Liver (tissue), 8 donors: ENCODE measurements at regions not wholly inside any gene's neighbourhood (a gene's known extent, or its start where the extent isn't known, plus 50 kb on each side); places are given as distances from the start of the nearest gene placed in this dataset.
A peak's percentile ranks its signal among the peaks of the same experiment; 100 is the strongest.

Experiments
- DNase-seq: peaks from one replicate; pipeline ENCODE4 v3.0.0-alpha.2; 2017; ENCODE audit warnings: low spot score
- H3K27ac ChIP-seq, 2 donors: one replicate each; pipeline ENCODE4 v1.7.0; 2013; ENCODE audit warnings: inconsistent platforms in 2 of 2, low read length in 2 of 2, control low read depth in 1 of 2, low read depth in 1 of 2, mild to moderate bottlenecking in 1 of 2
- H3K27me3 ChIP-seq, 4 donors: one replicate each; pipeline versions ENCODE4 v1.6.1 to v1.7.0; 2013; ENCODE audit warnings: low read length in 3 of 4, inconsistent platforms in 1 of 4, mild to moderate bottlenecking in 1 of 4, moderate library complexity in 1 of 4; ENCODE audit not compliant: control insufficient read depth in 4 of 4, insufficient read depth in 4 of 4
- H3K36me3 ChIP-seq, 4 donors: one replicate each; pipeline versions ENCODE4 v1.6.1 to v1.7.0; 2013; ENCODE audit warnings: low read length in 3 of 4, mild to moderate bottlenecking in 3 of 4, low read depth in 1 of 4, moderate library complexity in 1 of 4; ENCODE audit not compliant: control insufficient read depth in 4 of 4, insufficient read depth in 3 of 4
- H3K4me1 ChIP-seq, 4 donors: one replicate each; pipeline versions ENCODE4 v1.6.1 to v1.7.0; 2013; ENCODE audit warnings: low read length in 3 of 4, mild to moderate bottlenecking in 3 of 4, moderate library complexity in 1 of 4; ENCODE audit not compliant: control insufficient read depth in 4 of 4, insufficient read depth in 4 of 4
- H3K4me3 ChIP-seq, 3 donors: one replicate each; pipeline versions ENCODE4 v1.6.1 to v1.7.0; 2013; ENCODE audit warnings: low read length in 3 of 3, control low read depth in 1 of 3, low read depth in 1 of 3, mild to moderate bottlenecking in 1 of 3
- H3K9ac ChIP-seq, 2 donors: one replicate each; pipeline ENCODE4 v1.7.0; 2013; ENCODE audit warnings: low read length in 2 of 2, mild to moderate bottlenecking in 2 of 2, moderate library complexity in 2 of 2, control low read depth in 1 of 2, low read depth in 1 of 2
- H3K9me3 ChIP-seq, 4 donors: one replicate each; pipeline versions ENCODE4 v1.6.1 to v1.7.0; 2013; ENCODE audit warnings: low read length in 3 of 4; ENCODE audit not compliant: control insufficient read depth in 4 of 4
- ATF3 ChIP-seq: IDR thresholded peaks from 2 replicates; pipeline ENCODE4 v1.6.1; 2016; ENCODE audit warnings: antibody characterized with exemption
- CTCF ChIP-seq: fragments of 150-350 bp; IDR thresholded peaks from 2 replicates; pipeline ENCODE4 v1.5.1; 2017; ENCODE audit warnings: improper control_type of control experiment, low read depth, low read length; ENCODE audit not compliant: missing input control
- FOXA1 ChIP-seq: IDR thresholded peaks from 2 replicates; pipeline ENCODE4 v1.6.1; 2016; ENCODE audit warnings: antibody characterized with exemption
- FOXA2 ChIP-seq: IDR thresholded peaks from 2 replicates; pipeline ENCODE4 v1.6.1; 2016; ENCODE audit warnings: antibody characterized with exemption
- GABPA ChIP-seq, 2 donors: IDR thresholded peaks in 1 of 2; conservative IDR thresholded peaks in 1 of 2; 2 replicates each; pipeline ENCODE4 v1.6.1; 2016; ENCODE audit warnings: antibody characterized with exemption in 2 of 2, mild to moderate bottlenecking in 1 of 2, moderate library complexity in 1 of 2
- HNF4A ChIP-seq, 2 donors: conservative IDR thresholded peaks; 2 replicates each; pipeline ENCODE4 v1.6.1; 2016; ENCODE audit warnings: antibody characterized with exemption in 2 of 2, mild to moderate bottlenecking in 2 of 2
- JUND ChIP-seq, 2 donors: IDR thresholded peaks; 2 replicates each; pipeline ENCODE4 v1.6.1; 2016; ENCODE audit warnings: antibody characterized with exemption in 2 of 2
- MAX ChIP-seq: IDR thresholded peaks from 2 replicates; pipeline ENCODE4 v1.6.1; 2016; ENCODE audit warnings: antibody characterized with exemption
- NR2F2 ChIP-seq: IDR thresholded peaks from 2 replicates; pipeline ENCODE4 v1.6.1; 2016; ENCODE audit warnings: antibody characterized with exemption
- RAD21 ChIP-seq, 2 donors: IDR thresholded peaks; 2 replicates each; pipeline ENCODE4 v1.6.1; 2016; ENCODE audit warnings: antibody characterized with exemption in 2 of 2, mild to moderate bottlenecking in 2 of 2
- REST ChIP-seq: IDR thresholded peaks from 2 replicates; pipeline ENCODE4 v1.6.1; 2016; ENCODE audit warnings: antibody characterized with exemption, mild to moderate bottlenecking
- RXRA ChIP-seq, 2 donors: IDR thresholded peaks; 2 replicates each; pipeline ENCODE4 v1.6.1; 2017 to 2018; ENCODE audit warnings: antibody characterized with exemption in 2 of 2, mild to moderate bottlenecking in 1 of 2
- SP1 ChIP-seq: IDR thresholded peaks from 2 replicates; pipeline ENCODE4 v1.6.1; 2018; ENCODE audit warnings: antibody characterized with exemption, mild to moderate bottlenecking
- YY1 ChIP-seq: IDR thresholded peaks from 2 replicates; pipeline ENCODE4 v1.6.1; 2016; ENCODE audit warnings: antibody characterized with exemption, mild to moderate bottlenecking
- WGBS: extraction: QIAGEN DNeasy Blood & Tissue Kit; methylation state at CpG from one replicate; pipeline ENCODE4 v1.1.7; 2013; 5-methylcytosine and 5-hydroxymethylcytosine counted together
- donor health status: healthy.
- donor health status: healthy.
- donor health status: healthy.
- donor health status: healthy.
- donor health status: healthy.

- Histone ChIP-seq H3K27me3 (no peaks in the 10 kb centered on the region), H3K9ac (no peak overlapping the region), H3K9me3 (no peaks in the 10 kb centered on the region), H3K36me3 (no peaks in the 10 kb centered on the region), H3K4me1 (peaks cover 0 to 2% (median 0%) of the 10 kb centered on the region in 4 donors), H3K27ac (peak overlapping the region; percentile 67 to 68), H3K4me3 (no peak overlapping the region)
- WGBS, result 68% methylated on average over 3 of the region's 3 CpGs
- no peak for DNase-seq
- no peak for TF ChIP-seq YY1
- no peak for TF ChIP-seq HNF4A (conservative IDR thresholded peaks at IDR 0.05)
- TF ChIP-seq GABPA (IDR thresholded peaks at IDR 0.05 in 1 of 2, conservative IDR thresholded peaks at IDR 0.05 in 1 of 2), result no peak
- no peak for TF ChIP-seq CTCF
- no peak for TF ChIP-seq MAX
- TF ChIP-seq ATF3, result no peak
- no peak for TF ChIP-seq RXRA (IDR thresholded peaks at IDR 0.05)
- no peak for TF ChIP-seq FOXA2
- TF ChIP-seq NR2F2, result no peak
- TF ChIP-seq JUND (IDR thresholded peaks at IDR 0.05), result no peak
- TF ChIP-seq SP1, result no peak
- no peak for TF ChIP-seq REST
- TF ChIP-seq FOXA1, result no peak
Observed at GRCh38 chr6:157763904-157764177, 59.2 kb upstream of the SNX9 start.

GRCh38 chr6:157764178-157765068 is 58.6 kb upstream of the SNX9 start:
- no peaks in the 10 kb centered on the region for H3K9me3 ChIP-seq
- H3K27me3 ChIP-seq, result no peaks in the 10 kb centered on the region
- peak; percentile 40 for TF ChIP-seq MAX
- TF ChIP-seq JUND (IDR thresholded peaks at IDR 0.05), result peak; percentile 73 to 80
- TF ChIP-seq RAD21 (IDR thresholded peaks at IDR 0.05), result peak; percentile 15 to 17
- TF ChIP-seq GABPA (IDR thresholded peaks at IDR 0.05 in 1 of 2, conservative IDR thresholded peaks at IDR 0.05 in 1 of 2), result no peak
- peak; percentile 12 for TF ChIP-seq SP1
- H3K36me3 ChIP-seq, result no peaks in the 10 kb centered on the region
- H3K27ac ChIP-seq, result peak overlapping the region; percentile 67 to 68
- DNase-seq, result no peak
- H3K9ac ChIP-seq, result no peak overlapping the region
- 54% methylated on average over 14 of the region's 14 CpGs for WGBS
- H3K4me1 ChIP-seq, result peaks cover 0 to 2% (median 0%) of the 10 kb centered on the region in 4 donors
- H3K4me3 ChIP-seq, result no peak overlapping the region
